SK-MEL-5 (cell line): ENCODE measurements at regions not wholly inside any gene's neighbourhood (a gene's known extent, or its start where the extent isn't known, plus 50 kb on each side); places are given as distances from the start of the nearest gene placed in this dataset.

ENCODE experiments used
- DNase-seq: peaks from one replicate; pipeline ENCODE4 v3.0.0-alpha.2; 2016; ENCODE audit warnings: low read depth, low spot score
- in situ Hi-C: cut with HindIII; loops from 2 replicates; pipeline ENCODE4 v1.10.0; 2016; ENCODE audit warnings: low sequenced_read_pairs, high pct_unique_total_duplicates, low pct_unique_long_range_greater_than_20kb

GRCh38 chr4:181219783-181220416 lies 1023.3 kb upstream of the TENM3 start:
- in situ Hi-C loops = no loop called here
- DNase-seq = no peak

DNA sequence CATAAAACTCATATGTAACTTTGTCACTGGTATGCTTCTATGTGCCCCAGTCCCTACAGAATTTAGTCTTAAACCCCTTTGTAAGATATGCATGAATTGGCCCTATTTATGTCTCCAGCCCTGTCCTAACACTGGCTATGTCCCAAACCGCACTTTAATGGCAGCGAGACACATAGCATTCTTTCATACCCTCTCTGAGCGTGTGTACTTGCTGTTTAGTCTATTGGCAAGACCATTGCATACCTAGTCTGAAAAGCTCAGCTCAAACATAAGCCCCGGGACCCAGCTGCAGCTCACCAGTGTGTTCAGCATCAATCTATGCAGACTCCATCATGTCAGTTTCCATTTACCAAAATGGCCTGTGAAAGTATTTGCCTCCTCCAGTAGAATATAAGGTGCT lies 1018.4 kb upstream of the TENM3 start:
- in situ Hi-C loops = no loop called here
- peak; percentile 60 for DNase-seq

GRCh38 chr4:181225616-181226261 lies 1017.5 kb upstream of the TENM3 start:
- no peak for DNase-seq
- in situ Hi-C loops = no loop called here

GRCh38 chr4:181234951-181235680 lies 1008.1 kb upstream of the TENM3 start:
- in situ Hi-C loops = no loop called here
- DNase-seq = no peak

DNA sequence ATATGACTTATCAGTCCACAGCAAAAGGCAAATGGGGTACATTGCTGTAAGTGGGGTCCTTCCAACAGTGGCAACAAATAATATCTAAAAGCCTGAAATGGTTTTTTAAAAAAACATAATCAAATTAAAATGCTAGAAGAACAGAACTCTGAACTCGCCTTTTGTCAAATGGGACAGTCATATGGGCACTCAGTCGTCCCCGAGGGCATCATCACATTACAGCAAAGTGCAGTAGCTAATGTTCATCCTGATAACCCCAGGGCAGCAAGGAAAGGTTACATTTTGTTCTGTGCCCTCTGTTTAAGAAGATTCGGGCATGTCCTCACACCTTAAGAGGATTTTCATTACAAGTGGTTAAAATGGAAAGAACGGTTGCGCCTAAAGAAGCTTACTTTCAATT lies 997.9 kb upstream of the TENM3 start:
- in situ Hi-C loops = no loop called here
- DNase-seq = no peak

- in situ Hi-C loops = no loop called here
These were observed 994.2 kb upstream of the TENM3 start for GRCh38 chr4:181249031-181249430.

GRCh38 chr4:181254771-181255170 lies 988.4 kb upstream of the TENM3 start:
- DNase-seq = no peak
- in situ Hi-C loops = no loop called here

More at GRCh38 chr4:181249031-181249430, 994.2 kb upstream of the TENM3 start:
- DNase-seq = no peak

DNA sequence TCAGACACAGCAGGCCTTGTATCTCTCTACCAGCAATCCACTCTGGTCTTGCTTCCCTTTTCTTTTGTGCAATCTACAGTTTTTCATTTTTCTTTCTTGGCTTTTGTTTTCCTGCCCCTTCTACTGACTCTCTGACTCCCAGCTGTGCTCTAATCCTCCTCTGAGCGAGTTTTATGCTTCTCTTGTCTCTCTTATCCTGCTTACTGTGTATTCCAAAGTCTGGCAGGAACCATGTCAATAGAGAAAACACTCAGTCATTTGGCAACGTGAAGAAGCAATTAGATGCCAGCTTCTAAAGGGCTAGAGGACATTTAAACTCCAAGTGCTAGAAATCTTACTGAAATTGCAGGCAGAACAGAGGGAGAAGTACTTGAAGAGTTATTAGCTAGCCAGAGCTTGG lies 984.6 kb upstream of the TENM3 start:
- DNase-seq = no peak
- in situ Hi-C loops = no loop called here

DNA sequence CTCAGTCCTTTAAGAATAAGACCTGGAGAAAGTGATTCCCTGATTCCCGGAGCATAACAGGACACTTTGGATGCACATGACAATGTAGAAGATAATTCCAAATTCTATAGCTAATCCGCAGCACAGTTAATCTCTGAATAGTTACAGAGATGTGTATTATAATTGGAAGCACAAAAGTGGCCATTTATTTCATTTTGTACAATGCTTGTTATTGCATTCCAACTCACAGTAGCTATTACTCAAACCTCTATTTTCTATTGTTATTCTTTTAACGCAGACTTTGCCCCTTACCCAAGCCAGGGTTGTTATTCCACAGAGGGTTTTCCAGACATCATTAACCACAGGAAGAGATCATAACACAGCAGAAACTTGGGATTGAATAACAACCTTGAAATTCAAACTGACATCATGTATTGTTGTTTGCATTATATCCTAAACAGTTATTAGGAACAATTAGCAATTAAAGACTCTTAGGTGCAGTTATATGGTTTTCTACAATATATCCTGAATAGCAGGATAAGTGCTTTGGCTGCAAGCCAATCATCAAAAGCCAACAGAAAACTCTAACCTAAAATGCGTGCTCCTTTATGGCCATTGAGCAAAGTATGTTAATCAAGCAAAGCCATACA lies 984.0 kb upstream of the TENM3 start:
- no peak for DNase-seq
- in situ Hi-C loops = no loop called here

GRCh38 chr4:181261279-181261678 lies 981.9 kb upstream of the TENM3 start:
- in situ Hi-C loops = no loop called here
- peak; percentile 77 for DNase-seq

DNA sequence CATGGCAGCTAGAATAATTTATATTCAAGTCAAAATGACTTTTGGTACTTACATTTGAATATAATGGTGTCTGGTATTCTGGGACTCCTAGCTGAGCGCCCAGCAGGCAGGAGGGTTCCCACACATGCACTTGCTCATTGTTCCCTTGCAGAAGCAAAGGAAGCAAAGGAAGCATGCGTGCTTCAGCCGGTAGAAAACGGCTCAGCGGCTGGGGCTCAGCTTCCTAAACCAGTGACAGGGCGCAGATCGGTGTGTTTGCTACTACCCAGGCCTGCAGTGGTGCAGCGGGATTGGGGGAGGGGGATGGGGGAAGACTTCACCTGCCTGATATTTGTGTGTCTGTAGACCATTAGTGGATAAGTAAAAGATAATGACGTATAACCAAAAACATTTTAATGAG lies 978.3 kb upstream of the TENM3 start:
- in situ Hi-C loops = no loop called here
- no peak for DNase-seq

DNA sequence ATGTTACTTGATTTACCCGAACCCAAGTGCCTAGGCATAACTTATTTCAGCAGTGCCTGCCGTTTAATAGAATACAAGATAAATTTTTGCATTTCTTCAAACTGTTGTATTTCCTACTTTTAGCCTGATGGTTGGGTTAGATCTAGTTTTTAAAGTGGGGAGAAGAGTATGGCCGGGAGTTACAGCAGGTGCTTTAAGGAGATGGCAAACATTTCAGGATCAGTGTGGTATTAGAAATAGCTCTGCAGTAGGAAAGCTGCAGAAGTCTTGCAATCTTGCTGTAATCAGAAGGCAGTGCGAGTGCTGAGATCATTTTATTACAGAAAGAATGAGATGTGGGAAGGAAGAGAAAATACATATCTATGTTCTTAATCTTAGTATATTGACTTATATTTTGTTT lies 977.8 kb upstream of the TENM3 start:
- in situ Hi-C loops = no loop called here
- DNase-seq = no peak

DNA sequence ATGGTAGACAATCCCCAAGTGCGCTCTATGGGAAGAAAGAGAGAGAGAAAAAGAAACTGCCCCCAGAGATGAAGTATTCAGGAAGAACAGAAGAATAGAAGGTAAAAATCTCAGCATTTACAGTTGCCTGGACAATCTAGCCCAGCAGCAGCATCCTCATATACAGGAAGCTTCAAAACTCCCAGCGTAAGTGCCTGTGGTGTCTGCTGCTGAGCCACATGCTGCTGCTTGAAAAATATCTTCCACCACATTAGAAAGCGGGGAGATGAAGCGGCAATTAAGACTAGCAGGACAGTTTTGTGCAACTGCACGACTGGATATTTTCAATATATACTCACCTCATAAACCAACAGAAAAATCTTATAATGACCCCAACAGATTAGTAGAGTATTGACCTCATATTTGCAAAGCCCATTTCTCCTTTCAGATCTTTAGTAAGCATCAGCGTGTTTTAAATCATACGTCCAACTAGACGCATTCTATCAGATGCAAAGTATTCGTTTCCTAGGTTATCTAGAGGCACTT lies 972.0 kb upstream of the TENM3 start:
- DNase-seq = no peak
- in situ Hi-C loops = no loop called here

DNA sequence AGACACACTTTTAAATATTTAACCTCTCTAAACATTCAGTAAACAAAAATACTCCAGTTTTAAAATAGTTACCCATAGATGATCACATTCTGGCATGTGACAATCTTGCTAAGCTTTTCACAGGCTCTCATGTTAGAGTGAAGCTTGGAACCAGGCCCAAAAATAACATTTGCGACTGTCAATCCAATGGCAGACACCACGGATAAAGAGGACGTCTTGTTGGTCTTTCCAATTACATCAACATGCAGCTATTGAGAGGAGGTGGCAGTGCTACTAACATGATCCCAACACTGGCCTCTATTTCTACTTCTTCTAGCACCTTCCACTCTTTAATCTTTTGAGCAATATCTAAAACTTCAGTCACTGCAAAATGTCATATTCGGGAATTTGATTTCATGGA lies 970.8 kb upstream of the TENM3 start:
- no peak for DNase-seq
- in situ Hi-C loops = no loop called here

- DNase-seq = no peak
- in situ Hi-C loops = no loop called here
These were observed 964.3 kb upstream of the TENM3 start for GRCh38 chr4:181278941-181279340.

DNA sequence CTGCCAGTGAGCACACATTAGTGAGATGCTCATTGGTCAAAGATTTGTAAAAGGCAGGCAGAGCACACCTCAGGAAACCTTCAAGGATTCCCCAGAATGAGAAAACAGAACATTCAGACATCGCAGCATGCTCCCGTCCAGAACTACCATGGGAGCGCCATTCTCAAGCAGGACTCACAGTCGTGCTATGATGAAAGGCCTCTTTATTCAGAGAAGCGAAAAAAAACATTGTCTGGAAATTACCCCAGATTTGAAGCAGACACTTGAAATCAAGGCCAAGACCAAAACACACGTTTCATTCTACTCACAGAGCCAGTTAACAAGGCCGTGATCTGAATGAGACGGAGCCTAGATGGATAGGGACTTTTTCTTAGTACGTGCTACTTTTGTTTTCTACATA lies 961.8 kb upstream of the TENM3 start:
- peak; percentile 61 for DNase-seq

GRCh38 chr4:181289198-181289597 lies 954.0 kb upstream of the TENM3 start:
- DNase-seq = no peak
- in situ Hi-C loops = no loop called here

More for the DNA sequence above, 961.8 kb upstream of the TENM3 start:
- in situ Hi-C loops = no loop called here

DNA sequence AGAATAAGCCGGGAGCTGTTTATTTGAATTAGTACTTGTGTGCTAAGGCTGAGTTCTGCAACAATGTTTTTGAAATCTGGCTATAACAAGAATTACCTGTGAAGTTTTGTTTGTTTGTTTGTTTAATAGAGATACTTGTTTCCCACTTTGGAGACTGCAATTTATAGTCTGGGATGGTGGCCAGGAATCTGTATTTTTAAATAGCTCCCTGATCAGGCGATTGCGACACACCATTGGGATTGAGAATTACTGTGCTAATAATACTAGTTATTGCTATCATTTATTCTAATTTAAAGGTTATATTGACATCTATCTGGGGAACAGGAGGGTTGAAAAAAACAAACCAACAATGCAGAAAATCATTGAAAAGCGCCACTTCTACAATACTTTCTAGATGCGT lies 951.6 kb upstream of the TENM3 start:
- in situ Hi-C loops = no loop called here
- DNase-seq = no peak
